ENCODE measurements at regions not wholly inside any gene's neighbourhood (a gene's known extent, or its start where the extent isn't known, plus 50 kb on each side); places are given as distances from the start of the nearest gene placed in this dataset.

DNA sequence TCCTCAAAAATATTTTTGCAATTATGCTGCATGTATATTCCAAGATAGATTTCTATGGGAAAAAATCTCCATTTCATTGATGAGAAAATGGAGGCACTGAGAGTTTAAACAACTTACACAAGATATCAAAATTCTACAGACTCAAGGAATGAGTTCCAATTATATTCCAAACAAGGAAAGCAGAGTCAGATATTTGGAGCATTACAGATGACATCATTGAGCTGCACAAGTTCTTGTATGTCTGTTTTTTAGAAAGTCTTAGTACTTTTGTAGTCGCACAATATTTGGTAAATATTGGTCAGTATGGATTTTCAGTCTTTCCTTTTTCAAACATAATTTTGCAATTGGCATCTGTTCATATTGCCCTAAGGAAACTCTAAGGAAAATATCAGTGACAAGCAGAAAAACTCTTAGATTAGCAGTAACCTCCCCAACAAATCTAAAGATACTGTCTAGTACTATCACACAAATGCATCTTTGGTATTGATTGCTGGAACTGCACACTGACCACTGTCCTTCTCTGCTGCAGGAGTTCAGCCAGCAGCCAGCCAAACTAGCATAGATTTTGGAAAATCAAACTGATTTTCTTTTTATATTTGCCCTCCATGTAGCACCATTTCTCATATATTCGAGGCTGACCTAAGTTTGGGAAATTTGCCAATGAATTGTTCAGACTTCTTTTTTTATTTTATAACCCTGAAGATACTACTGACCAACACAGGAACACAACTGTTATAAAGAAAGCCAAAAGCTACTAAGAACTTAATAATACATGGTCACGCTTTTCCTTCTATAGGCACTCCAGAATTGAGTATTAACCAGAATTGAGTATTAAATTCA lies 51.7 kb upstream of the TBX18 start:
- Histone ChIP-seq H3K27me3 (ENCODE audit: control insufficient read depth, insufficient read depth, low read length) (no peaks in the 10 kb centered on the region), H3K9me3 (ENCODE audit: control insufficient read depth in 2 of 3, insufficient read depth in 1 of 3, low read length in 3 of 3) (no peaks in the 10 kb centered on the region), H3K4me1 (ENCODE audit: control insufficient read depth in 2 of 3, insufficient read depth in 2 of 3, low read depth in 1 of 3, low read length in 3 of 3) (no peaks in the 10 kb centered on the region), H3K27ac (ENCODE audit: low read depth in 2 of 2, low read length in 2 of 2) (no peak overlapping the region), H3K4me3 (ENCODE audit: low read length in 3 of 3) (no peak overlapping the region), H3K9ac (ENCODE audit: low read length in 3 of 3) (no peak overlapping the region), H3K36me3 (ENCODE audit: control insufficient read depth in 2 of 3, insufficient read depth in 3 of 3, low read length in 3 of 3) (no peaks in the 10 kb centered on the region)
- no peak for TF ChIP-seq CTCF (IDR thresholded peaks at IDR 0.05; ENCODE audit: borderline replicate concordance, extremely low read depth, insufficient read depth)
- intact Hi-C loops (cut with DNase I), result no loop called here
- no peak for FAIRE-seq
- DNase-seq, result no peak

Data from kidney (tissue), 13 donors.